Right cardiac atrium (tissue), 5 donors: ENCODE measurements at regions not wholly inside any gene's neighbourhood (a gene's known extent, or its start where the extent isn't known, plus 50 kb on each side); places are given as distances from the start of the nearest gene placed in this dataset.

Source experiments
- ATAC-seq, 2 donors: fragments of 200-7000 bp; cut with Tn5 transposase; one replicate each; pipeline versions ENCODE4 v1.8.0 to v1.9.1; 2020; ENCODE audit warnings: moderate library complexity in 2 of 2, mild to moderate bottlenecking in 1 of 2
- DNase-seq, 3 donors: peaks; one replicate each; pipeline ENCODE4 v3.0.0-alpha.2; 2020
- H3K27ac ChIP-seq: one replicate; pipeline ENCODE4 v1.5.1; 2013; ENCODE audit warnings: mild to moderate bottlenecking, low read length, control low read depth, moderate library complexity
- H3K27me3 ChIP-seq: one replicate; pipeline ENCODE4 v1.6.1; 2013; ENCODE audit not compliant: control insufficient read depth, insufficient read depth
- H3K4me1 ChIP-seq: one replicate; pipeline ENCODE4 v1.6.1; 2013; ENCODE audit warnings: low read length; ENCODE audit not compliant: control insufficient read depth, insufficient read depth
- H3K4me3 ChIP-seq: one replicate; pipeline ENCODE4 v1.5.1; 2013; ENCODE audit warnings: low read length, control low read depth
- H3K9me3 ChIP-seq: one replicate; pipeline ENCODE4 v1.6.1; 2013; ENCODE audit warnings: low read length; ENCODE audit not compliant: control insufficient read depth
- WGBS: extraction: QIAGEN DNeasy Blood & Tissue Kit; methylation state at CpG from one replicate; pipeline ENCODE4 v1.1.7; 2013; 5-methylcytosine and 5-hydroxymethylcytosine counted together
- intact Hi-C, 4 donors: fragments of 100-400 bp; cut with DNase I; formaldehyde crosslinking; loops; one replicate each; pipeline versions ENCODE4 v1.11.0 to v1.14.0; 2022 to 2023
- donor health status: healthy with polysubstance abuse.
- donor health status: DM: no; HTN: yes; CAD: no.
- donor health status: DM: no; HTN: no; CAD: no.
- donor health status: DM: no; HTN: yes; CAD: no; lungs with severe emphysema.
- donor health status: DM: yes; HTN: yes; CAD: no.

DNA sequence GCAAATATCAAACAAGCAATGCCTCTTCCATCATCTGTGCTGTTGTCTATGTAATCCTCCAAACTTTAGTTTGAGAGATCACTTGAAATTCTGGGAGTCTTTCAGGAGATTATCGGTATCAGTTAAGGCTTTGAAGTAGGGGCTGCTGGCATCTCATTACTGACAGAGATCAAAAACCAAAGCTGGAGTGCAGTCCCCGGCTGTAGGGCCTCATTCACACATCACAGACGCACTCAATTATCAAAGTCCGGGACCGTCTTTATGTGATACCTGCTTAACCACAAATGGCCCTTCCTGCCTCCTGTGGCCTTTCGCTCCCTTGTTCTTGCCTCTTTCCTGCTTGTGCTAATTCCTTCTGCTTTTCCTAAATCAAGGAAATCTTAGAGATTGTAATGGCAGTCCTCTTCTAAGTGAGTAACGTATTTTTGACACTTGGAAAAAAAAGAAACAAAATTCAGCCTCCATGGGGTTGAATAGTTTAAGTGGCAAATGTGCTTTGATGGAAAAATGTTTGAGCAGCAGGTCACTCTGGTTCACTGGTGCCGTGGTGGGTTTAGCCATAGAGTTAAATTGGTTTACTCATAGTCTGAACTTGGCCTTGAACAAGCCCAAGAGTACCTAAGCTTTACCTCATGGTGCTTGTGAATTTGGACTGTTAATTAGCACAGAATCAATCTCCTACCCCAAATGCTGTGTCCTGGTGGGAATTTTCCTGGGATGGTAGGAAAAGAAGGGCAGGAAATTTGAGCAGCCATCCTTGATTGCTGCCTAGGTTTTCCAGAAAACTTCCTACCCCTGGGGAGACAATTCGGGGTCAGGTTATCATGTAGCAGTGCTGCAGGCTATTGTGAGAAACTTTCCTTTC is 178.9 kb upstream of the LYZL1 start:
- intact Hi-C loops: loop anchor here in 1 of 4 donors (10.0 kb wide), 1 partner anchor 105 kb away; no protein-coding TSS in a partner anchor

DNA sequence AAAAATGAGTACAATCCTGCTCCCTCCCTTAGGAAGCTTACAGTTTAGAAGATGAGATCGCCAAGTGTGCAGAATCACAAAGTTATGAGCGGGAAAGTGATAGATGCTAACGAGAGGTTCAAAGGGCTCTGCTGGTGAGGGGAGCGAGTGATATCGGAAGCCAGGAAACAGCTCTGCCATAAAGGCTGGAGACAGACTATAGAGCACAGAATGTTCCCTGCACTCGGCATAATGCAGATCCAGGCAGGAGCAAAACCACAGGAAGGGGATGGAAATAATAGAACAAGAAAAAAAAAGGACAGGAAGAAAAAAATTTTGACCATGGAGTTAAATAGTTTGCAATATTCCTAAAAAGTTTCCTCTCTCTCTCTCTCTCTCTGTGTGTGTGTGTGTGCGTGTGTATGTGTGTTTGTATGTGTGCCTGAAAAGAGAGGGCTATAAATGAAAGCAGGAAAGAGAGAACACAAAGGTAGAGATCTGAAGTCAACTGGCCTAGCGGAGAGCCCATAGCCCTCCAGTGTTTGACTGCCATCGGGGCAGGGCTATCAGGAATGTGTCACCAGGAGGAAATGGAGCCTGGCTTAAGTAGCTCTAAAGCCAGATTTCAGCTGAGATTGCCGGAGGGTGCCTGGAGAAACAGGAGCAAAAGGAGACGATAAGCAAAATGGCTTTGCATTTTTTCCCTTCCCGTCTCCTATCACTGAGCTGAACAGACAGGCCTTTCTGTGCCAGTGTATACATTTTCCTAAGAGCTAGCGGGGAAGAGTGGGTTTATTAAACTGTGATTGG is 175.8 kb upstream of the LYZL1 start:
- DNase-seq (no peak), ATAC-seq (peak in 1 of 2 donors; percentile 70)
- H3K4me1 ChIP-seq: no peaks in the 10 kb centered on the region
- intact Hi-C loops: loop anchor here in 1 of 4 donors (10.0 kb wide), 1 partner anchor 108 kb away; no protein-coding TSS in a partner anchor
- 56% methylated on average over 13 of the region's 13 CpGs for WGBS
- no peaks in the 10 kb centered on the region for H3K27me3 ChIP-seq
- no peak overlapping the region for H3K27ac ChIP-seq
- H3K9me3 ChIP-seq: peaks cover 2% of the 10 kb centered on the region
- H3K4me3 ChIP-seq: no peak overlapping the region

More for the DNA sequence above, 178.9 kb upstream of the LYZL1 start:
- no peak overlapping the region for H3K4me3 ChIP-seq
- no peaks in the 10 kb centered on the region for H3K4me1 ChIP-seq
- no peaks in the 10 kb centered on the region for H3K9me3 ChIP-seq
- DNase-seq (no peak), ATAC-seq (no peak)
- H3K27me3 ChIP-seq: no peaks in the 10 kb centered on the region
- 71% methylated on average over 9 of the region's 9 CpGs for WGBS
- no peak overlapping the region for H3K27ac ChIP-seq

DNA sequence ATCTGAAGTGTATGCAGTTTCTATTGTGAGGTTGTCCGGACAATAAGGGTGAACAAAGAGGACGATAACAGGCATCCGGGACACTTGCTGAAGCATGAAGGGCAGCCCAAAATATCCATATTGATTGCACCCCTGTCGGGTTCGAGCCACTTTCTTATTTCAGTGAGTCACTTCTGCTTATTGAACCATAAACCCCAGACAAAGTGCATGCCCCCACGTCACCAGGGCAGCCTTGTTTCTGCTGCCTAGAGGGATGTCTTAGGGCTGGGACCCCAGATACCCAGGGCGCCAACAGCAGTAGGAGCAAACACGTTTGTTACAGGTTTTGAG is 175.3 kb upstream of the LYZL1 start:
- DNase-seq (no peak), ATAC-seq (peak in 1 of 2 donors; percentile 31)
- Histone ChIP-seq H3K9me3 (peaks cover 2% of the 10 kb centered on the region), H3K4me3 (no peak overlapping the region), H3K27me3 (no peaks in the 10 kb centered on the region), H3K4me1 (no peaks in the 10 kb centered on the region), H3K27ac (no peak overlapping the region)
- 53% methylated on average over 8 of the region's 8 CpGs for WGBS
- intact Hi-C loops: loop anchor here in 1 of 4 donors (10.0 kb wide), 1 partner anchor 109 kb away; no protein-coding TSS in a partner anchor

DNA sequence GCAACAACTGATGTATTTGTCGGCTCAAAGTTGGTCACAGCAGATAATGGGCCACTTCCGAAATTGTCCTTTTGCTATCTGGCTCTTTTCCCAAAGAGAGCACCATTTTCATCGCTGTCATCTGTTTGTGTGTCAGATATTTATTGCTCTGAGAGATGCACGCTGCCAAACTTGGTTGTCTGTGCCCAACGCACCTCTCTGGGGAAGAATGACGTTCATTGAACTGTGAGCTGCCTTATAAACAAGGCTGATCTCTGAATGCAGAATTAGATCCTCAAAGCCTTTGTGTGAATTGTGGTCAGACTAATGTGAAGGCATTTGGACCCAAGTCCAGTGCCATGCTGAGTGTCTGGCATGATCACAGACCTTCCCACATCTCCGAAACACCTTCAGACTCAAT is 174.7 kb upstream of the LYZL1 start:
- ATAC-seq (no peak), DNase-seq (no peak)
- no peaks in the 10 kb centered on the region for H3K4me1 ChIP-seq
- H3K9me3 ChIP-seq: peaks cover 2% of the 10 kb centered on the region
- intact Hi-C loops: loop anchor here in 1 of 4 donors (10.0 kb wide), 1 partner anchor 109 kb away; no protein-coding TSS in a partner anchor
- WGBS: 62% methylated on average over 7 of the region's 7 CpGs
- no peak overlapping the region for H3K27ac ChIP-seq
- no peaks in the 10 kb centered on the region for H3K27me3 ChIP-seq
- no peak overlapping the region for H3K4me3 ChIP-seq

DNA sequence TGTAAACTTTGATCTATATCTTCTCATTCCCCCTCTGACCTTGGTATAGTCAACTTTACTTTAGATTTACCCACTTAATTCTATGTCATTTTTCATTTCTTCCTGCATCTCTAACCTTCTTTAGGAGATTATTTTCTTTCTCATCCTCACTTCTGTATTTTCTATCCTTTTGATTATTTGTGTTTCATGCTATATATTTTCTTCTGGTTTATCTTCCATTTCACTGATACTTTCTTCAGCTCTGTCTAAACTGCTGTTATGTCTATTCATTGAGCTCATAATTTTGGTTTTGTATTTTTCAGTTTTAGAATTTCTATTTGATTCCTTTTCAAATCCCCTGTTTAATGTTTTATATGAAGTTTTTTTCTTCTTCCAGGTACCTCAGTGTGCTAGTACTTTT is 171.1 kb upstream of the LYZL1 start:
- DNase-seq (no peak), ATAC-seq (no peak)
- Histone ChIP-seq H3K27ac (no peak overlapping the region), H3K4me1 (no peaks in the 10 kb centered on the region), H3K9me3 (peaks cover 2% of the 10 kb centered on the region), H3K27me3 (no peaks in the 10 kb centered on the region), H3K4me3 (no peak overlapping the region)
- intact Hi-C loops: loop anchor here in 1 of 4 donors (10.0 kb wide), 1 partner anchor 113 kb away; no protein-coding TSS in a partner anchor

DNA sequence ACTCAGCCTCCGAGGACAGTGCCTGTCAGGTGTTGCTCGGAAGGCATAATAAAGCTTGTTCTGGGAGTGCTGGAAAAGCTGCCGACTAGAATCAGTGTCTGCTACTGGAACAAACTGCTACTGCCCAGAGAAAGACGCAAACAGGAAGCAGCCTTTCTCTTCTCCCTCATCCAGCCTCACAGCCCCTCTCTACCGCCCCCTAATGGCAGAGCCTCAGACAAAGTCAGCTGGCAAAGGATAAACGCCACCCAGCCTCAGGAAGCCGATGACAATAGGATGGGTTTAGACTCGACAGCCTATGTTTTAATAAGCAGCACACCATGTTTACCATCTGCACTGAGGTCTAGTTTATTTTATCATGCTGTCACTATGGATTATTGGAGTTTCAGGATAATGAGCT is 169.5 kb upstream of the LYZL1 start:
- Histone ChIP-seq H3K9me3 (peaks cover 2% of the 10 kb centered on the region), H3K4me1 (no peaks in the 10 kb centered on the region), H3K27me3 (no peaks in the 10 kb centered on the region), H3K27ac (no peak overlapping the region), H3K4me3 (no peak overlapping the region)
- peak; percentile 41 to 56 for ATAC-seq
- 47% methylated on average over 8 of the region's 8 CpGs for WGBS
- intact Hi-C loops: loop anchor here in 1 of 4 donors (10.0 kb wide), 1 partner anchor 115 kb away; no protein-coding TSS in a partner anchor
- peak; percentile 53 to 78 (median 74) for DNase-seq

DNA sequence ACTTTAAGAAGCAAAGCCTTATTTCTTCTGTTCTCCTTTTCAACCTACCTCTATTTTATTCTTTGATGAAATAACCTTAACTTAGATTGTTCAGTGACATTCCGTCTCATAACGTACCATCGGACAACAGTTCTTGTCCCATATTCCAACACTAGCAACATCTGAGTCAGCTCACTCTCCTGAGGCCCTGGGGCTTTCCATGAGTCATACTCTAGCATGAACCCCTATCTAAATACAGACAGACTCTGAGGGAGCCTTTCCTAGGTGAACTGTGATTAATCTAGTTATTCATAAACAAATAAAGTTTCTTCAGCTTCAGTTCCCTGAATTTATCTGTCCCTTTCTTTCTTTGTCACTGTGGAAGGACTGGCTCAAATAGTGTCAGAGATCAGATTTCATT is 168.7 kb upstream of the LYZL1 start:
- no peaks in the 10 kb centered on the region for H3K27me3 ChIP-seq
- H3K4me3 ChIP-seq: no peak overlapping the region
- no peaks in the 10 kb centered on the region for H3K4me1 ChIP-seq
- H3K9me3 ChIP-seq: peaks cover 2% of the 10 kb centered on the region
- 78% methylated on average over 3 of the region's 3 CpGs for WGBS
- ATAC-seq (no peak), DNase-seq (no peak)
- no peak overlapping the region for H3K27ac ChIP-seq
- intact Hi-C loops: loop anchor here in 1 of 4 donors (10.0 kb wide), 1 partner anchor 115 kb away; no protein-coding TSS in a partner anchor

DNA sequence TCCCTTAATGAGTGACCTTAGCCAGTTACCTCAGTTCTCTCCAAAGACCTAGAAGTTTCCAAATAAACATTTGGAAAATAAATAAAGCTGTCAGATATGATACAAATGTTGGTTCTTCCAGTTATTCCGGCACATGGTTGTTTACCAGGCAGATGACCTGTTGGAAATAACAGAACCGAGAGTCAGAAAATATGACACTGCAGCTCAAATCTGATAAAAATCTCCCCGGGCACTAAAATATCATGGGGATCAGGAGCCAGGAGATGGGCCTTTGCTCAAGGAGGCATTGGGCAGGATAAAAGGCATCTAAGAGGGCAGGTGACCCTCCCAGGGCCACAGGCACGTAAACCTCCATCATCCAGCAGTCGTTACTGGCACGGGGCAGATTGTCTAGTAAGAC is 164.0 kb upstream of the LYZL1 start:
- ATAC-seq (no peak), DNase-seq (no peak)
- no peaks in the 10 kb centered on the region for H3K4me1 ChIP-seq
- H3K9me3 ChIP-seq: no peaks in the 10 kb centered on the region
- intact Hi-C loops: loop anchor here in 1 of 4 donors (10.0 kb wide), 1 partner anchor 120 kb away; no protein-coding TSS in a partner anchor
- H3K27ac ChIP-seq: no peak overlapping the region
- H3K4me3 ChIP-seq: no peak overlapping the region
- 91% methylated on average over 6 of the region's 6 CpGs for WGBS
- no peaks in the 10 kb centered on the region for H3K27me3 ChIP-seq

DNA sequence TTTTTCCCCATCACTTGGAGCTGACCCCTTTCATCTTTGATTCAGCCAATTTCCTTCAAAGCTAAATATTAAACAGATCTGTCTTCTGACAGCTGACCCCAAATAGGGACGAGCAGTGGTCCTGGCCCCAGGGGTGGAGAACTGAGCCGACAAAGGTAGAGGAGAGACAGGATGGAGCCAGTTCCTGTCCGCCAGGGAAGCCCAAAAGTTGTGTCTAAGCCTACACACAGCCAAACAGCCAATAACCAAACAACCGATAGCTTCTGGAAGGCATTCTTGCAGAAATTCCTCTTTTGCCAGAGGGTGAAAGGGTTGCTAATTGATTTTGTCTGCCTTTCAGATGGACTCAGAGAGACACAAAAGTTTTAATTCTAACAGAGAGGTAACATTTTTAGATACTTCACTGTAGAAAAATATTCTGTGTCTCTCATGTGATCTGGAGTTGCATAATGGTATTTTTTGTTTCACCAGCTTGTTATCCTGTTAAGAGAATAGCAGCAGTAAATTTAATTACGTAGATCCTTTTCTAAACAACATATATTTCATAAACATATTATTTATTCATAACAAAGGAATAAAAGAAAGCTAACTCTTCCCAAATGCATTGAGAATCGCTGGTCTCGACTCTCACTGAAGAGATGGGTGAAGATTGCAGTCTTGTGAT is 161.7 kb upstream of the LYZL1 start:
- Histone ChIP-seq H3K9me3 (no peaks in the 10 kb centered on the region), H3K27ac (no peak overlapping the region), H3K4me1 (peaks cover 2% of the 10 kb centered on the region), H3K4me3 (no peak overlapping the region), H3K27me3 (no peaks in the 10 kb centered on the region)
- no peak for DNase-seq
- intact Hi-C loops: loop anchor here in 1 of 4 donors (10.0 kb wide), 1 partner anchor 122 kb away; no protein-coding TSS in a partner anchor
- ATAC-seq: no peak
- 51% methylated on average over 7 of the region's 7 CpGs for WGBS

DNA sequence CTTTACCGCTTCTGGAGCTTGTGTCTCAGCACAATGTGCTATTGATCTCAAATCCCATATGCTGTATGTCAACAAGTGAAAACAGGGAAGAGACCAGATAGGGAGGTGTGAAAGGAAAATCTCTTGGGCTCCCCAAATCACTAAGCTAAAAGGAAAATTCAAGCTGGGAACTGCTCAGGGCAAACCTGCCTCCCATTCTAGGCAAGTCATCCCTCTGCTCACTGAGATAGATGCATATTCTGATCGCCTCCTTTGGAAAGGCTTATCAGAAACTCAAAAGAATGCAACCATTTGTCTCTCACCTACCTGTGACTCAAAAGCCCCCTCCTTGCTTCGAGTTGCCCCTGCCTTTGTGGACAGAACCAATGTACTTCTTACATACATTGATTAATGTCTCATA is 161.1 kb upstream of the LYZL1 start:
- intact Hi-C loops: loop anchor here in 1 of 4 donors (10.0 kb wide), 1 partner anchor 123 kb away; no protein-coding TSS in a partner anchor
- no peaks in the 10 kb centered on the region for H3K9me3 ChIP-seq
- no peak for DNase-seq
- peaks cover 5% of the 10 kb centered on the region for H3K4me1 ChIP-seq
- no peak overlapping the region for H3K27ac ChIP-seq
- no peak overlapping the region for H3K4me3 ChIP-seq
- no peaks in the 10 kb centered on the region for H3K27me3 ChIP-seq
- no peak for ATAC-seq
- 77% methylated on average over 3 of the region's 3 CpGs for WGBS
